Myocyte (in vitro differentiated cells): ENCODE measurements at regions not wholly inside any gene's neighbourhood (a gene's known extent, or its start where the extent isn't known, plus 50 kb on each side); places are given as distances from the start of the nearest gene placed in this dataset.

Experiments used
- DNase-seq: peaks from one replicate; pipeline ENCODE4 v3.0.0-alpha.2; 2012; ENCODE audit warnings: low read depth

GRCh38 chr18:11272516-11272915 is 123.1 kb upstream of the PIEZO2 start:
- no peak for DNase-seq

GRCh38 chr18:11271954-11272353 is 122.6 kb upstream of the PIEZO2 start:
- DNase-seq = no peak

- DNase-seq = no peak
These were observed 119.9 kb upstream of the PIEZO2 start for GRCh38 chr18:11269257-11269656.

GRCh38 chr18:11268741-11269233 is 119.4 kb upstream of the PIEZO2 start:
- DNase-seq = no peak

GRCh38 chr18:11268153-11268552 is 118.8 kb upstream of the PIEZO2 start:
- no peak for DNase-seq

- DNase-seq = no peak
These were observed 117.6 kb upstream of the PIEZO2 start for GRCh38 chr18:11266781-11267480.

- no peak for DNase-seq
These were observed 112.1 kb upstream of the PIEZO2 start for GRCh38 chr18:11261486-11261885.

GRCh38 chr18:11260961-11261461 is 111.6 kb upstream of the PIEZO2 start:
- DNase-seq = peak; percentile 68

GRCh38 chr18:11259469-11260150 is 110.2 kb upstream of the PIEZO2 start:
- no peak for DNase-seq

GRCh38 chr18:11258039-11258610 is 108.8 kb upstream of the PIEZO2 start:
- DNase-seq = no peak

- no peak for DNase-seq
These were observed 106.9 kb upstream of the PIEZO2 start for GRCh38 chr18:11256251-11256650.

- DNase-seq = no peak
These were observed 102.5 kb upstream of the PIEZO2 start for GRCh38 chr18:11251891-11252270.

- no peak for DNase-seq
These were observed 102.0 kb upstream of the PIEZO2 start for GRCh38 chr18:11251229-11251890.

GRCh38 chr18:11249391-11249790 is 100.0 kb upstream of the PIEZO2 start:
- DNase-seq = no peak

- no peak for DNase-seq
These were observed 98.1 kb upstream of the PIEZO2 start for GRCh38 chr18:11247381-11247970.

- no peak for DNase-seq
These were observed 97.3 kb upstream of the PIEZO2 start for GRCh38 chr18:11246495-11247300.

GRCh38 chr18:11245879-11246278 is 96.5 kb upstream of the PIEZO2 start:
- no peak for DNase-seq

- no peak for DNase-seq
These were observed 88.1 kb upstream of the PIEZO2 start for GRCh38 chr18:11237484-11237883.

GRCh38 chr18:11237066-11237465 is 87.7 kb upstream of the PIEZO2 start:
- DNase-seq = no peak

- peak; percentile 29 for DNase-seq
These were observed 74.8 kb upstream of the PIEZO2 start for GRCh38 chr18:11224153-11224552.

GRCh38 chr18:11219571-11219970 is 70.2 kb upstream of the PIEZO2 start:
- DNase-seq = no peak
